ENCODE measurements at regions not wholly inside any gene's neighbourhood (a gene's known extent, or its start where the extent isn't known, plus 50 kb on each side); places are given as distances from the start of the nearest gene placed in this dataset.

DNA sequence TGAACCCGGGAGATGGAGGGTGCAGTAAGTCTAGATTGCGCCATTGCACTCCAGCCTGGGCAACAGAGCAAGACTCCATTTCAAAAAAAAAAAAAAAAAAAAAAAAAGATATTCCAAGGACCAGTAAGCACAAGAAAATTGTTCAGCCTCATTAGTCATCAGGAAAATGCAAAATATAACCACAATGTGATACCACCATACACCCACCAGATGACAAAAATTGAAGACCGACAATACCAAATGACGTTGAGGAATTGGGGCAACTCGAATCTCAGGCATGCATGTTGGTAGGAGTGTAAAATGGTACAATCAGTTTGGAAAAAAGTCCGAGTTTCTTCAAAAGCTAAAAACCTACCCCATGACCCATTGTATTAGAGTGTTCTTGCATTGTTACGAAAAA lies 130.2 kb upstream of the FAM9B start:
- TF ChIP-seq, protein P1, sequence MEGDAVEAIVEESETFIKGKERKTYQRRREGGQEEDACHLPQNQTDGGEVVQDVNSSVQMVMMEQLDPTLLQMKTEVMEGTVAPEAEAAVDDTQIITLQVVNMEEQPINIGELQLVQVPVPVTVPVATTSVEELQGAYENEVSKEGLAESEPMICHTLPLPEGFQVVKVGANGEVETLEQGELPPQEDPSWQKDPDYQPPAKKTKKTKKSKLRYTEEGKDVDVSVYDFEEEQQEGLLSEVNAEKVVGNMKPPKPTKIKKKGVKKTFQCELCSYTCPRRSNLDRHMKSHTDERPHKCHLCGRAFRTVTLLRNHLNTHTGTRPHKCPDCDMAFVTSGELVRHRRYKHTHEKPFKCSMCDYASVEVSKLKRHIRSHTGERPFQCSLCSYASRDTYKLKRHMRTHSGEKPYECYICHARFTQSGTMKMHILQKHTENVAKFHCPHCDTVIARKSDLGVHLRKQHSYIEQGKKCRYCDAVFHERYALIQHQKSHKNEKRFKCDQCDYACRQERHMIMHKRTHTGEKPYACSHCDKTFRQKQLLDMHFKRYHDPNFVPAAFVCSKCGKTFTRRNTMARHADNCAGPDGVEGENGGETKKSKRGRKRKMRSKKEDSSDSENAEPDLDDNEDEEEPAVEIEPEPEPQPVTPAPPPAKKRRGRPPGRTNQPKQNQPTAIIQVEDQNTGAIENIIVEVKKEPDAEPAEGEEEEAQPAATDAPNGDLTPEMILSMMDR (conservative IDR thresholded peaks at IDR 0.05), result no peak
- no peak for TF ChIP-seq ZFX (IDR thresholded peaks at IDR 0.05)

Data from C4-2B (cell line).